ENCODE measurements at regions not wholly inside any gene's neighbourhood (a gene's known extent, or its start where the extent isn't known, plus 50 kb on each side); places are given as distances from the start of the nearest gene placed in this dataset.

DNA sequence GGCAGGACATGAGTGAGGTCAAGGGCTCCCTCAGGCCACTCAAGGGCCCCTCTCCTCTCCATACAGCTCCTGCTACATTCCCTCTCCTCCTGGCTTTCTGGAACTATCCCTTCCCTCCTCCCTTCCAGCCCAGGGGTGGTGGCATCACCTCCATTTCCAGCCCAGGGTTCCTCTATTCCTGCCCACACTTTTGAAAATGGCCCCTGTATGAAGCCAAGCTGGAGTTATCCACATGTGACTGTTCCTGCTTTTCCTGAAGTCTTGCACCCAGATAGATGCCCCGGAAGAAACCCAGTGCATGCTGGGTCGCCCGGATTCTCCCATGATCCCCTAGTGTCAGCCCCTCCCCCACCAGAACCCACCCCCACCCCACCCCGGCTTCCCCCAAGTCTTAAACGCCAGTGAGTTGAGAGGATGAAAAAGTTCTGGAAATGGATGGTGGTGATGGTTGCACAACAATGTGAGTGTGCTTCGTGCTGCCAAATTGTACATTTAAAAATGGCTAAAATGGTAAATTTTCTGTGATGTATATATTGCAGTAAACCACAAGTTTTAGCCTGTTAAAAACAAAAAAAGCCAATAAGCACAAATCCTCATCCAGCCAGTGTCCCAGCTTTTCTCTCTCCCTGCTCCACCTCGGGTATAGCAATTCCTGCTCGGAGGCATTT, 136.9 kb downstream of the SCARB1 start:
- no peak for DNase-seq (ENCODE audit: low spot score)

DNA sequence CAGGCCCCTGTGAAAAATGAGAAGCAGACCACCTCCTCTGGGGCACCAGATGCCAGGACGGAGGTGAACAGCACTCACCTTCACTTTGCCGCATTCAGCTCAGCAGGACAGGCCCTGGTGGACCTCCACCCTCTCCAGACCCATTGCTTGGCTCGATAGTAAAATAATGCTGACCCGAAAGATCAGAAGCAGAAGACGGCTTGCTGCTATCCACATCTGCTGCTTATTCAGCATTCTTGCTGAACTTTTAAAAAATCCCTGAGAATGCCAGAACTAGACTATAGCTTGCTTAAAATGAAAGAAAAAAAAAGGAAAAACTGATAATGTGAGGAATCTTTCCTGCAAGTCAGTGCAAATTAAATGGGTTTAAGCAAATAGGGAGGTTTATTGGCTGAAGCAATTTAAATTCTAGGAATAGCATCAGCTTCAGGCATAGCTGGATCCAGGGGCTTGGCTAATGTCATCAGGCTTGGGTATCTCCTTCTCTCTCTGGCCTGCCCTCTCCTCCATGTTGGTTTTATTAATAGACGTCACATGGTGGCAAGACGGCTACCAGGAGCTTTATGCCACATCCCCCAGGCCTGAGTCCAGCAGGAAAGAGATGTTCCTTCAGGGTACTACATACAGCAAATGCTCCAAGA, 137.9 kb downstream of the SCARB1 start:
- no peak for DNase-seq (ENCODE audit: low spot score)

DNA sequence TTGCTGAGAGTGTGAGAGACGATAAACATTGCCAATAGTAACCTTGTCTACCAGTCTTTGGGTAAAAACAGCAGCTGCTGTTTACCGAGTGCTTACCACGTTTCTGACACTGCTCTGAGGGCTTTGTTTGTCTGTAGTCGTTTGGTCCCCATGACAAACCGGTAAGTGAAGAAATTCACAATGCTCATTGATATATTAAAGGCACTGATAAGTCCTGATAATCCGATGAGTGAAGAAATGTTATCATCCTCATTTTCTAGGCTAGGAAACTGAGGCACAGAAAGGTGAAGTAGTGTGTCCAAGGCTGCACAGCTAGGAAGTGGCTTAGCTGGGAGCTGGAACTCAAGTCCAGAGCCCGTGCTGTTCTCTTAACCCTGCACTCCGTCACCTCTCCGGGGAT, 138.6 kb downstream of the SCARB1 start:
- DNase-seq (ENCODE audit: low spot score): no peak

DNA sequence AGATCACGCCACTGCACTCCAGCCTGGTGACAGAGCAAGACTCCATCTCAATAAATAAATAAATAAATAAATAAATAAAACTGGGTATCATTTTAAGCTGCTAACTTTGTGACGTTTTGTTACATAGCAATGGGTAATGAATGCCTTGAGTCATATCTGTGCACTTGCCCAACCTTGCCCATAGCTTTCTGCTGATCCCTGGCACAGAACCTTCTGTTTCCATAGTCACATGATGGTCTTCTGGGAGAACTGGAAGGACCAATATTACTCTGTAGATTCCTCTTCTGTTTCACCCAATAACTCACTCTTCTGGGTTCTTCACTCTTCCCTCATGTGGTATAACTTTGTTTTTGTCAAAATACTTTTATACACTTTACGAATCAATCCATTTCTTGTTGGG, 140.8 kb downstream of the SCARB1 start:
- no peak for DNase-seq (ENCODE audit: low spot score)

DNA sequence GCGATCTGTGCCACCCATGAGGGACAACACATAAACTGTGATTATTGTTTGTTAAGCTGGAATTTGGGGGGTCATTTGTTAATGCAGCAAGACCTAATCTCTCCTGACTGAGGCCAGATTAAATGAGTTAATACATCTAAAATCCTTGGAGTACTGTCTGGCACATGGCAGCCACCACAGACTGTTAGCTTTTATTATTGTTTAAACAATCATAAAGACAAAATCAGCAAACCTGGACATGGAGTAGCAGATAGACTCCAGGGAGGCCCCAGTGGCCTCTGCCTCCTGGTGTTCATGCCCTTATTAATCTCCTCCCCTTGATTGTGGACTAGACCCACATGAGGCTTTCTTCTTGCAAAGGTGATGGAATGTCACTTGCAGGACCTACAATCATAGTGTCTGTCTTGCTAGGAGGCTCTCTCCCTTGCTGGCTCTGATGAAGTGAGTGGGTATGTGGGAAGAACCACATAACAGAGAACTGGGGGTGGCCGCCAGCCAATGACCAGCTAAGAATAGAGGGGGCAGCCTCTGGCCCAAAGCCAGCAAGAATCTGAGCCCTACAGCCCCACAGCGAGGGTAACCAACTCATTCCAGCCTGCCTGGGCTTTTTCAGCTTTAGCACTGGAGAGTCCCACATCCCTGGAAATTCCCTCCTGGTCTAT, 142.0 kb downstream of the SCARB1 start:
- DNase-seq (ENCODE audit: low spot score): no peak

- DNase-seq (ENCODE audit: low spot score): peak; percentile 78
These were observed 142.8 kb downstream of the SCARB1 start for GRCh38 chr12:124720681-124721500.

GRCh38 chr12:124720004-124720680, 143.5 kb downstream of the SCARB1 start:
- peak; percentile 72 for DNase-seq (ENCODE audit: low spot score)

GRCh38 chr12:124719231-124719630, 144.4 kb downstream of the SCARB1 start:
- no peak for DNase-seq (ENCODE audit: low spot score)

DNA sequence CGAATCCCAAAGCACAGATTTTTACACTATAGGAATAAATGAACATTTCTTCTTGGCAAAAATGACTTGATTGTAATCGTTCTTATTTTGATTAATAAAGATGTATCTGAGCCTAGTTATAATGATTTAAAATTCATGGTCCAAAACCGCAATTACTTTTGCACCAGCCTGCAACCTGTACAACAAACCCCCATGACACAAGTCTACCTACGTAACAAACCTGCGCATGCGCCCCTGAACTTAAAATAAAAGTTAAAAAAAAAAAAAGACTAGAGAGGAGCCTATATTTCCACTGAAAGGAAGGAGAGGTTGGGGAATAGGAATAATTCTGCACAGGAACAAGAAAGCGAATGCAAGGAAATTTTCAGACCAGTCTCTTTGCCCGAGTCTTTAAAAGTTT, 145.2 kb downstream of the SCARB1 start:
- DNase-seq (ENCODE audit: low spot score): no peak

DNA sequence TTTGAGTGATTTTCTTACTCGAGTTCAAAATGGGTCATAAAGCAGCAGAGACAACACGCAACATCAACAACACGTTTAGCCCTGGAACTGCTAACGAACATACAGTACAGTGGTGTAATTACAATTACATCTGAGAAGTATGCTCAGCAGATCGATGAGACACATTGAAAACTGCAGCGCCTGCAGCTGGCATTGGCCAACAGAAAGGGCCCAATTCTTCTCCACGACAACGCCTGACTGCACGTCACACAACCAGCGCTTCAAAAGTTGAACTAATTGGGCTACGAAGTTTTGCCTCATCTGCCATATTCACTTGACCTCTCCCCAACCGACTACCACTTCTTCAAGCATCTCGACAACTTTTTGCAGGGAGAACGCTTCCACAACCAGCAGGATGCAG, 145.6 kb downstream of the SCARB1 start:
- no peak for DNase-seq (ENCODE audit: low spot score)

DNA sequence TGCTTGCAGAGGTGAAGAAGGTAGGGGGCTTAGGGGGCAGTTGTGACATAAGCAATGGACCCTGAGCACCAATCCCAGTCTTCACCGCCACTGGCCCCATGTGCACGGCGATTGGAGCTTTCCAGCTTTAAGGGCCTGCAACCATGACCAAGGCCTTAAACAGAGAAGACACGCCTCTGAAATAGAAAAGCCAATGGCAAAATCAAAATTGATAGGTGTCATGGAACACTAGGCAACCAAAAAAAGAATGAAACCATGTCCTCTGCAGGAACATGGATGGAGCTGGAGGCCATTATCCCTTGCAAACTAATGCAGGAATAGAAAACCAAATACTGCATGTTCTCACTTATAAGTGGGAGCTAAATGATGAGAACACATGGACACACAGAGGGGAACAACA, 146.3 kb downstream of the SCARB1 start:
- no peak for DNase-seq (ENCODE audit: low spot score)

DNA sequence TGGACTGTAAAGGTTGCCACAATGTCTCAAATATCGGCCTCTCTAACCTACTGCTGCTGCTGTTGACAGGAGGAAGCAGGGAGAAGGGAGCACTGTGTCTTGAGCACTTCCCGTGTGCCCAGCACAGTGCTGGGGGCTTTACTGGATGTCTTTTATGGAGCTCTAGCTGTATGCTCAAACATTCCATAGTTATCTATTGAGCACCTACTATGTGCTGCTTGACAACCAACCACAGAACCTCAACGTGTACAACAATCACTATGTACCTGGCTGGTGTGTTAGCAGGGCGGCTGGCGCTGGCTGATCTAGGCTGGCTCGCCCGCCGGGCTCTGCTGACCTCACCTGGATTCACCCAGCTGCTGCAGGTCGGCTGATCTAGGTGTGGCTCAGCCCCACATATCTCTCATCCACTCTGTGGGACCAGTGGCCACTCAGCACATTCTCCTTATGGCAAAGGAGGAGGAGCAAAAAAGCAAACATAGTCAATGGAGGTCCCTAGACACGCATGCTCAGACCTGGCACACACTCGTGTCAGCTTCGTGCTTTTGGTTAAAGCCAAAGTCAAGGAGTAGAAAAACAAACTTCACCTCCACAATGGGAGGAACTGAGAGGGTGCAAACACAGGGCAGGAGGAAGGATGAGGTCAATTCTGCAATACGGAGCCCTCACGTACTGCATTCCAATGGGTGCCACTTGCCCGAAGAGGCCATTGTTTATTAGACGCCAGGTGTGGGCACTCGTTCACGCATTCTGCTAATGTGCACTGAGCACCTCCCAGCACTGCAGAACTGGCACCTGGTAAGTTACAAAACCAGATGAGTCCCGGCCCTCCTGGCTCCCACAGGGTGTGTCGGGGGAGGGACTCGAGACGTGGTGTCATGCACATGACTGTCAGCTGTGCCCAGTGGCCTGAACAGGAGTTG, 147.2 kb downstream of the SCARB1 start:
- DNase-seq (ENCODE audit: low spot score): no peak

GRCh38 chr12:124715121-124715990, 147.9 kb upstream of the NCOR2 start:
- DNase-seq (ENCODE audit: low spot score): no peak

- no peak for DNase-seq (ENCODE audit: low spot score)
These were observed 146.1 kb upstream of the NCOR2 start for GRCh38 chr12:124713436-124714082.

- no peak for DNase-seq (ENCODE audit: low spot score)
These were observed 145.6 kb upstream of the NCOR2 start for GRCh38 chr12:124713041-124713435.

DNA sequence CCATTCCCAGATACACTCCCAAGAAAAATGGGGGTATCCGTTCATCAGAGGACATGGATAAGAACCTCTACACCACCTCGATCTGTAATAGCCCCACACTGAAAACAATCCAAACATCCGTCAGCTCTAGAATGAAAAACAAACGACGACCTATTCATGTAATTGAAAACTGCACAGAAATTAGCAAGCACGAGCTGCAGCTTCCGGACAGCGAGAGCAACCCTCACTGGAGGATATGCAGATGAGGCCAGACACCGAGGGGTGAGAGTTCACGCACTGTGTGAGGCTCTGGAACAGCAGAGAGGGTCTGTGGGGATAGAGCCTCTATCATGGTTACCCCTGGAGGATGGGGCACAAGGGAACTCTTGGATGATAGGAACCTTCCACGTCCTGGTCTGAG, 143.9 kb upstream of the NCOR2 start:
- no peak for DNase-seq (ENCODE audit: low spot score)

DNA sequence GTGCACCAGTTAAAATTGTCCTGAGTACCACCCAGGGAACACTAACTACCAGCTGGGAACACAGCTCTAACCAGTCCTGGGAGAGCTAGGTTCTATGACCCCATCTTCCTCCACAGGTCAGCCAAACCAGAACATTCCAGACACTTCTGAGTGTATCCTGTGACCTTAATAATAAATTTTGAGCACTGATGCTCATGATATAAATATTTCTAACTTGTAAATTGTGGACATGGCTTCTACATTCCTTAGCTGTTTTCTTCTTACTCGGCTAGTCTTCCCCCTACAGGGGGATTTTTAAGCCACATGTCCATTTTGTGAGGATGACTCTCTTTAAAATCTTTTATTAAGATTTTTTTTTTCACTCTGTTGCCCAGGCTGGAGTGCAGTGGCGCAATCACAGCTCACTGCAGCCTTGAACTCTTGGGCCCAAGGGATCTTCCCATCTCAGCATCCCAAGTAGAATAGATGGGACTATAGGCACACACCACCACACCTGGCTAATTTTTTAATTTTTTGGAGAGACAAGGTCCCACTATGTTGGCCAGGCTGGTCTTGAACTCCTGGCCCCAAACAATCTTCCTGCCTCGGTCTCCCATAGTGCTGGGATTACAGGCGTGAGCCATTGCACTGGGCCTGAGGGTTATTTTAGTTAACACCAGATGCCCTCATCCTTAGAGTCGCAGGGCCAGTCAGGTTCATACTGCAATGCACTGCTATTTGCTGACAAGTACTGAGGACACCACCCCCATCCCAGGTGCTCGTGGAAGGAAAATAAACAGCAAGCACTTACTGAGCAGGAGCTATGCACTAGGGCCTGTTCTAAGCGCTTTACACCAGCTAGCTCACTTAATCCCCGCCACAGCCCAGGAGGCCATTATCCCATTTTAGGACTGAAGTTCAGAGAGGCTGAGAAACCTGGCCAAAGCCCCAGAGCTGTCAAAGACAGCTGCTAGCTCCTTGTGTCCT, 142.6 kb upstream of the NCOR2 start:
- peak; percentile 77 for DNase-seq (ENCODE audit: low spot score)

GRCh38 chr12:124707316-124707715, 139.9 kb upstream of the NCOR2 start:
- no peak for DNase-seq (ENCODE audit: low spot score)

Measured in AG08395 (cell line).